ENCODE measurements at regions not wholly inside any gene's neighbourhood (a gene's known extent, or its start where the extent isn't known, plus 50 kb on each side); places are given as distances from the start of the nearest gene placed in this dataset.
A peak's percentile ranks its signal among the peaks of the same experiment; 100 is the strongest.

DNA sequence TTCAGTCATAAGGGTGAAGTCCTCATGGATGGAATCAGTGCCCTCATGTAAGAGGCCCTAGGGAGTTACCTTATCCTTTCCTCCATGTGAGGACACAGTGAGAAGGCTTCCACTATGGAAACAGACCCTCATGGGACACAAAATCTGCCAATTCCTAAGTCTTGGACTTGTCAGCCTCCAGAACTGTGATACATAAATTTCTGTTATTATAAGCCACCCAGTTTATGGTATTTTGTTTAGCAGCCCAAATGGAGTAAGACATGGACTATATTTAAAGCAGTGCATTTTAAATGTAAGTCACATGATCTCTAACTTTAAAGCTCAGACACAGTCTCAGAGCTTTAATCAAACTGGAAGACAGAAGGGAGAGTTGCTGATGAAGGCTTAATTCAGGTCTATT is 619.8 kb upstream of the CHORDC1 start:
- Histone ChIP-seq H3K9ac (ENCODE audit: low read length) (no peak overlapping the region), H3K79me2 (ENCODE audit: low read length) (no peaks in the 10 kb centered on the region), H2AFZ (ENCODE audit: low read length) (no peak overlapping the region), H3K9me3 (ENCODE audit: low read length) (no peaks in the 10 kb centered on the region), H3K27me3 (ENCODE audit: low read length) (no peaks in the 10 kb centered on the region), H3F3A (ENCODE audit: low read length, unreplicated experiment) (no peaks in the 10 kb centered on the region), H4K20me1 (ENCODE audit: low read length) (no peaks in the 10 kb centered on the region), H3K36me3 (ENCODE audit: low read depth, low read length) (no peaks in the 10 kb centered on the region), H3K4me3 (ENCODE audit: low read length) (no peak overlapping the region), H3K27ac (ENCODE audit: low read length) (no peak overlapping the region), H3K4me2 (ENCODE audit: low read length) (no peak overlapping the region), H3K9me2 (replicated peaks; ENCODE audit: low read length) (no peaks in the 10 kb centered on the region), H3K4me1 (ENCODE audit: insufficient read depth, low read length) (peaks cover 31% of the 10 kb centered on the region)
- intact Hi-C loops (cut with micrococcal nuclease), result no loop called here
- BruUV-seq (replicated peaks), result no TSS peak
- ChIA-PET POLR2A (ENCODE audit: unreplicated experiment) (no interaction called here), CTCF (no interaction called here)
- ATAC-seq, result no peak
- DNase-seq, result no peak
- TF ChIP-seq EZH2 (IDR thresholded peaks at IDR 0.05; ENCODE audit: low read length, unreplicated experiment), result no peak
- no peak for TF ChIP-seq CTCF (conservative IDR thresholded peaks at IDR 0.05; ENCODE audit: low read depth, low read length)
- no peak for TF ChIP-seq EZH2phosphoT487 (IDR thresholded peaks at IDR 0.05; ENCODE audit: borderline replicate concordance, low read length)

DNA sequence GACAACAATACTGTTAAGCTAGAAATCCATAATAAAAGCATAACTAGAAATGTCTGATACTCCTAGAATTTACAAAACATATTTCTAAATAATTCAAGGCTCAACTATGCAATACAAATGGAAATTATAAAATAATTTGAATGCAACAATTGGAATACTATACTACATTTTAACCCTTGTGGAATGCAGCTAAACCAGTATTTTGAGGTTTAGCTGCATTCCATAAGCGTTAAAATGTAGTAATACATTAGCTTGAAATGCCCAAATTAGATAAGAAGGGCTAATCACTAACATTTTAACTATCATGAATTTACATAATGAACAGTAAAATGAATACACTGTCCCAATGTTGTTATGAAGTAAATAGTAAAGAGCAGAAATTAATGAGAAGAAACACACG is 617.2 kb upstream of the CHORDC1 start:
- CTCF ChIA-PET, result no interaction called here
- intact Hi-C loops (cut with micrococcal nuclease), result no loop called here

GRCh38 chr11:90836031-90836430 is 613.2 kb upstream of the CHORDC1 start:
- Histone ChIP-seq H3F3A (ENCODE audit: low read length, unreplicated experiment) (no peaks in the 10 kb centered on the region), H3K9me2 (replicated peaks; ENCODE audit: low read length) (no peaks in the 10 kb centered on the region), H3K36me3 (ENCODE audit: low read depth, low read length) (no peaks in the 10 kb centered on the region), H4K20me1 (ENCODE audit: low read length) (no peaks in the 10 kb centered on the region), H2AFZ (ENCODE audit: low read length) (no peak overlapping the region), H3K27ac (ENCODE audit: low read length) (no peak overlapping the region), H3K4me2 (ENCODE audit: low read length) (no peak overlapping the region), H3K4me1 (ENCODE audit: insufficient read depth, low read length) (peaks cover 19% of the 10 kb centered on the region), H3K4me3 (ENCODE audit: low read length) (no peak overlapping the region), H3K9me3 (ENCODE audit: low read length) (no peaks in the 10 kb centered on the region), H3K9ac (ENCODE audit: low read length) (no peak overlapping the region), H3K27me3 (ENCODE audit: low read length) (no peaks in the 10 kb centered on the region), H3K79me2 (ENCODE audit: low read length) (no peaks in the 10 kb centered on the region)
- CTCF ChIA-PET, result no interaction called here
- TF ChIP-seq EZH2phosphoT487 (IDR thresholded peaks at IDR 0.05; ENCODE audit: borderline replicate concordance, low read length), result no peak
- no peak for TF ChIP-seq EZH2 (IDR thresholded peaks at IDR 0.05; ENCODE audit: low read length, unreplicated experiment)
- no peak for TF ChIP-seq CTCF (conservative IDR thresholded peaks at IDR 0.05; ENCODE audit: low read depth, low read length)
- intact Hi-C loops (cut with micrococcal nuclease), result no loop called here
- no TSS peak for BruUV-seq (replicated peaks)
- POLR2A ChIA-PET (ENCODE audit: unreplicated experiment), result no interaction called here
- DNase-seq (no peak), ATAC-seq (no peak)

More for the DNA sequence above, 617.2 kb upstream of the CHORDC1 start:
- POLR2A ChIA-PET (ENCODE audit: unreplicated experiment), result no interaction called here
- no peaks in the 10 kb centered on the region for H3K79me2 ChIP-seq (ENCODE audit: low read length)
- H2AFZ ChIP-seq (ENCODE audit: low read length), result no peak overlapping the region
- H3K9ac ChIP-seq (ENCODE audit: low read length), result no peak overlapping the region
- ATAC-seq (peak; percentile 20; the same call in 1 of the 2 replicates), DNase-seq (peak; percentile 87)
- H3K9me2 ChIP-seq (replicated peaks; ENCODE audit: low read length), result no peaks in the 10 kb centered on the region
- H3K4me1 ChIP-seq (ENCODE audit: insufficient read depth, low read length), result peaks cover 30% of the 10 kb centered on the region
- no peak for TF ChIP-seq CTCF (conservative IDR thresholded peaks at IDR 0.05; ENCODE audit: low read depth, low read length)
- TF ChIP-seq EZH2phosphoT487 (IDR thresholded peaks at IDR 0.05; ENCODE audit: borderline replicate concordance, low read length), result no peak
- no peak for TF ChIP-seq EZH2 (IDR thresholded peaks at IDR 0.05; ENCODE audit: low read length, unreplicated experiment)
- no TSS peak for BruUV-seq (replicated peaks)
- peak overlapping the region; percentile 81 for H3K4me2 ChIP-seq (ENCODE audit: low read length)
- H3K27ac ChIP-seq (ENCODE audit: low read length), result no peak overlapping the region
- no peaks in the 10 kb centered on the region for H3K27me3 ChIP-seq (ENCODE audit: low read length)
- peak overlapping the region; percentile 39; the same call in 1 of the 2 replicates for H3K4me3 ChIP-seq (ENCODE audit: low read length)
- H3F3A ChIP-seq (ENCODE audit: low read length, unreplicated experiment), result no peaks in the 10 kb centered on the region
- H3K36me3 ChIP-seq (ENCODE audit: low read depth, low read length), result no peaks in the 10 kb centered on the region
- no peaks in the 10 kb centered on the region for H4K20me1 ChIP-seq (ENCODE audit: low read length)
- no peaks in the 10 kb centered on the region for H3K9me3 ChIP-seq (ENCODE audit: low read length)
